SK-N-SH treated with all-trans-retinoic acid at 6 μM for 48 hours (cell line): ENCODE measurements at regions not wholly inside any gene's neighbourhood (a gene's known extent, or its start where the extent isn't known, plus 50 kb on each side); places are given as distances from the start of the nearest gene placed in this dataset.
"Not testable (repeated sequence)": the region's sequence is repeated elsewhere in the genome, so short reads cannot be mapped to it uniquely, and the experiment has no call there.

ENCODE experiments used
- ZFP3 ChIP-seq: fragments of 250-450 bp; sonication (Bioruptor Pico); IDR thresholded peaks from 2 replicates; pipeline ENCODE4 v1.5.0; 2020; ENCODE audit warnings: mild to moderate bottlenecking, moderate library complexity
- ZFP30 ChIP-seq: fragments of 450-650 bp; formaldehyde crosslinking; IDR thresholded peaks from 2 replicates; pipeline ENCODE4 v1.5.0; 2022; ENCODE audit warnings: mild to moderate bottlenecking, moderate library complexity

- TF ChIP-seq ZFP3, ZFP30 (CRISPR knock-in tag): not testable (repeated sequence)
These were observed 93.1 kb upstream of the NT5E start for GRCh38 chr6:85356743-85357142.
